Nephron progenitor cell (in vitro differentiated cells): ENCODE measurements at regions not wholly inside any gene's neighbourhood (a gene's known extent, or its start where the extent isn't known, plus 50 kb on each side); places are given as distances from the start of the nearest gene placed in this dataset.

Experiments used
- DNase-seq: peaks from one replicate; pipeline ENCODE4 v3.0.0; 2021
- H3K27ac Mint-ChIP-seq: 2 replicates; pipeline ENCODE4 v1.8.0; 2021; ENCODE audit warnings: mild to moderate bottlenecking, moderate library complexity, mixed read lengths
- H3K27me3 Mint-ChIP-seq: 2 replicates; pipeline ENCODE4 v1.8.0; 2021; ENCODE audit warnings: mild to moderate bottlenecking, low read depth, mixed read lengths; ENCODE audit not compliant: poor library complexity
- H3K36me3 Mint-ChIP-seq: 2 replicates; pipeline ENCODE4 v1.8.0; 2021; ENCODE audit warnings: low read depth, mixed read lengths
- H3K4me1 Mint-ChIP-seq: 2 replicates; pipeline ENCODE4 v1.8.0; 2021; ENCODE audit warnings: mixed read lengths
- H3K4me3 Mint-ChIP-seq: 2 replicates; pipeline ENCODE4 v1.8.0; 2021; ENCODE audit warnings: mild to moderate bottlenecking, moderate library complexity, mixed read lengths
- H3K9me3 Mint-ChIP-seq: 2 replicates; pipeline ENCODE4 v1.8.0; 2021; ENCODE audit warnings: mild to moderate bottlenecking, moderate library complexity, mixed read lengths
- CTCF ChIP-seq: fragments of 200-600 bp; sonication (generic); IDR thresholded peaks from 2 replicates; pipeline ENCODE4 v1.5.0; 2021; ENCODE audit warnings: antibody characterized with exemption

GRCh38 chr1:38360807-38361206, 314.2 kb upstream of the POU3F1 start:
- H3K4me1 Mint-ChIP-seq, result no peaks in the 10 kb centered on the region
- no peak overlapping the region for H3K27ac Mint-ChIP-seq
- DNase-seq, result no peak
- no peaks in the 10 kb centered on the region for H3K9me3 Mint-ChIP-seq
- no peak overlapping the region for H3K4me3 Mint-ChIP-seq
- TF ChIP-seq CTCF, result no peak
- H3K36me3 Mint-ChIP-seq, result no peaks in the 10 kb centered on the region
- H3K27me3 Mint-ChIP-seq, result peaks cover 12% of the 10 kb centered on the region

GRCh38 chr1:38353956-38354355, 307.4 kb upstream of the POU3F1 start:
- DNase-seq, result no peak
- TF ChIP-seq CTCF, result no peak
- Mint-ChIP-seq H3K4me1 (peaks cover 10% of the 10 kb centered on the region), H3K36me3 (no peaks in the 10 kb centered on the region), H3K9me3 (peaks cover 10% of the 10 kb centered on the region), H3K27me3 (peaks cover 19% of the 10 kb centered on the region), H3K4me3 (no peak overlapping the region), H3K27ac (no peak overlapping the region)

- H3K4me3 Mint-ChIP-seq, result no peak overlapping the region
- peaks cover 21% of the 10 kb centered on the region for H3K9me3 Mint-ChIP-seq
- H3K27ac Mint-ChIP-seq, result no peak overlapping the region
- peaks cover 10% of the 10 kb centered on the region for H3K4me1 Mint-ChIP-seq
- peaks cover 19% of the 10 kb centered on the region for H3K27me3 Mint-ChIP-seq
- no peak for DNase-seq
- no peak for TF ChIP-seq CTCF
- H3K36me3 Mint-ChIP-seq, result no peaks in the 10 kb centered on the region
Measured at GRCh38 chr1:38352869-38353268, 306.3 kb upstream of the POU3F1 start.

GRCh38 chr1:38347446-38348175, 301.0 kb upstream of the POU3F1 start:
- Mint-ChIP-seq H3K4me3 (no peak overlapping the region), H3K36me3 (no peaks in the 10 kb centered on the region), H3K9me3 (peaks cover 39% of the 10 kb centered on the region), H3K4me1 (peaks cover 4% of the 10 kb centered on the region), H3K27ac (no peak overlapping the region), H3K27me3 (peaks cover 6% of the 10 kb centered on the region)
- no peak for DNase-seq
- TF ChIP-seq CTCF, result no peak

- no peaks in the 10 kb centered on the region for H3K36me3 Mint-ChIP-seq
- TF ChIP-seq CTCF, result no peak
- no peak for DNase-seq
Measured at GRCh38 chr1:38344716-38345115, 298.1 kb upstream of the POU3F1 start.

DNA sequence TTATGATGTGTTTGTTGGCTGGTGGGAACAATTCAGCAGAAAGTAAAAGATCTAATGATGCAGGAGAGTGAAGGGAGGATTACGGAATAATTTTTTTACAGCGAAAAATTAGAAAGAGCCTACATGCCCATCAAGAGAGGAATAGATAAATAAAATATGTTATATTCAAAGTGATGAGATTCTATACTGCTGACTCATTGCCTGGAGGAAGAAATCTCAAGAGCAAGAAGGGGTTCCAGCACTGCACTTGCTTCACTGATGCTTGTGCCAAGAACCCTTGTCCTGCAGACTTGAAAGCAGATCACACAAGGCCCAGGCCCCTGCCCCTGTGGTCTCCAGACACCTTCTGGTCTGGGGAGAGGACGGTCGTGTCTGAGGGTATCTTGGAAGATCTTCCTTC, 295.1 kb upstream of the POU3F1 start:
- Mint-ChIP-seq H3K4me3 (no peak overlapping the region), H3K36me3 (no peaks in the 10 kb centered on the region), H3K27me3 (peaks cover 47% of the 10 kb centered on the region), H3K4me1 (no peaks in the 10 kb centered on the region), H3K27ac (no peak overlapping the region), H3K9me3 (peaks cover 17% of the 10 kb centered on the region)
- TF ChIP-seq CTCF, result no peak
- DNase-seq, result no peak

More at GRCh38 chr1:38344716-38345115, 298.1 kb upstream of the POU3F1 start:
- Mint-ChIP-seq H3K27ac (no peak overlapping the region), H3K9me3 (peaks cover 36% of the 10 kb centered on the region), H3K27me3 (peaks cover 27% of the 10 kb centered on the region), H3K4me3 (no peak overlapping the region), H3K4me1 (no peaks in the 10 kb centered on the region)
